Endodermal cell (in vitro differentiated cells): ENCODE measurements at regions not wholly inside any gene's neighbourhood (a gene's known extent, or its start where the extent isn't known, plus 50 kb on each side); places are given as distances from the start of the nearest gene placed in this dataset.

Source experiments
- DNase-seq: peaks from one replicate; pipeline ENCODE4 v3.0.0-alpha.2; 2017
- H3K27ac ChIP-seq: 2 replicates; pipeline ENCODE4 v1.5.1; 2013; ENCODE audit warnings: mild to moderate bottlenecking, low read depth, low read length, moderate library complexity
- H3K27me3 ChIP-seq: 2 replicates; pipeline ENCODE4 v1.6.1; 2013; ENCODE audit warnings: mild to moderate bottlenecking, low read length, moderate library complexity; ENCODE audit not compliant: insufficient read depth, control insufficient read depth, poor library complexity, severe bottlenecking
- H3K36me3 ChIP-seq: 2 replicates; pipeline ENCODE4 v1.7.0; 2013; ENCODE audit warnings: mild to moderate bottlenecking, low read length, moderate library complexity; ENCODE audit not compliant: control insufficient read depth, insufficient read depth
- H3K4me1 ChIP-seq: one replicate; pipeline ENCODE4 v1.7.0; 2013; ENCODE audit warnings: low read length; ENCODE audit not compliant: control insufficient read depth, insufficient read depth
- H3K4me3 ChIP-seq: 2 replicates; pipeline ENCODE4 v1.5.1; 2013; ENCODE audit warnings: mild to moderate bottlenecking, low read length, moderate library complexity
- H3K9ac ChIP-seq: 2 replicates; pipeline ENCODE4 v1.6.1; 2013; ENCODE audit warnings: mild to moderate bottlenecking, low read length, moderate library complexity; ENCODE audit not compliant: poor library complexity, severe bottlenecking; ENCODE audit errors: extremely low read depth
- H3K9me3 ChIP-seq: 2 replicates; pipeline ENCODE4 v1.6.1; 2013; ENCODE audit warnings: mild to moderate bottlenecking, low read length, moderate library complexity; ENCODE audit not compliant: control insufficient read depth
- H3K27ac Mint-ChIP-seq: 2 replicates; pipeline ENCODE4 v1.8.0; 2020; ENCODE audit warnings: mixed read lengths
- H3K27me3 Mint-ChIP-seq: 2 replicates; pipeline ENCODE4 v1.8.0; 2021; ENCODE audit warnings: mild to moderate bottlenecking, mixed read lengths; ENCODE audit not compliant: insufficient read depth
- H3K36me3 Mint-ChIP-seq: 2 replicates; pipeline ENCODE4 v1.8.0; 2020; ENCODE audit warnings: low read depth, mixed read lengths
- H3K4me1 Mint-ChIP-seq: 2 replicates; pipeline ENCODE4 v1.8.0; 2020; ENCODE audit warnings: mixed read lengths
- H3K4me3 Mint-ChIP-seq: 2 replicates; pipeline ENCODE4 v1.8.0; 2020; ENCODE audit warnings: mild to moderate bottlenecking, moderate library complexity, mixed read lengths
- H3K9me3 Mint-ChIP-seq: 2 replicates; pipeline ENCODE4 v1.8.0; 2020; ENCODE audit warnings: mild to moderate bottlenecking, mixed read lengths
- CTCF ChIP-seq: fragments of 200-600 bp; sonication (generic); conservative IDR thresholded peaks from 2 replicates; pipeline ENCODE4 v1.5.0; 2021; ENCODE audit warnings: antibody characterized with exemption, mild to moderate bottlenecking
- WGBS, 2 experiments: methylation state at CpG; one replicate each; pipeline versions ENCODE4 v1.1.5 to v1.1.7; 2013; ENCODE audit warnings: missing lambda C conversion rate in 2 of 2, mixed read lengths in 1 of 2; ENCODE audit not compliant: insufficient coverage in 1 of 2, insufficient read length in 1 of 2; 5-methylcytosine and 5-hydroxymethylcytosine counted together

- H3K4me1 ChIP-seq, result no peaks in the 10 kb centered on the region
- Mint-ChIP-seq H3K36me3 (no peaks in the 10 kb centered on the region), H3K4me1 (peaks cover 2% of the 10 kb centered on the region), H3K9me3 (no peaks in the 10 kb centered on the region), H3K4me3 (no peak overlapping the region), H3K27me3 (peaks cover 56% of the 10 kb centered on the region), H3K27ac (no peak overlapping the region)
- DNase-seq, result peak; percentile 74
- no peak overlapping the region for H3K27ac ChIP-seq
- peaks cover 47% of the 10 kb centered on the region for H3K27me3 ChIP-seq
- no peaks in the 10 kb centered on the region for H3K36me3 ChIP-seq
- no peak for TF ChIP-seq CTCF
- H3K9ac ChIP-seq, result no peak overlapping the region
- no peak overlapping the region for H3K4me3 ChIP-seq
- H3K9me3 ChIP-seq, result no peaks in the 10 kb centered on the region
Measured at GRCh38 chr2:45176390-45176789, 167.1 kb upstream of the SIX2 start.

- Histone ChIP-seq H3K27me3 (peaks cover 70% of the 10 kb centered on the region), H3K4me3 (no peak overlapping the region), H3K27ac (no peak overlapping the region), H3K9ac (no peak overlapping the region), H3K36me3 (no peaks in the 10 kb centered on the region), H3K4me1 (peaks cover 3% of the 10 kb centered on the region), H3K9me3 (no peaks in the 10 kb centered on the region)
- 80 to 88% methylated on average over 2 of the region's 2 CpGs for WGBS, 2 experiments
- no peak for DNase-seq
- H3K9me3 Mint-ChIP-seq, result no peaks in the 10 kb centered on the region
- no peak overlapping the region for H3K4me3 Mint-ChIP-seq
- H3K27ac Mint-ChIP-seq, result no peak overlapping the region
- no peaks in the 10 kb centered on the region for H3K36me3 Mint-ChIP-seq
- peaks cover 6% of the 10 kb centered on the region for H3K4me1 Mint-ChIP-seq
- peaks cover 69% of the 10 kb centered on the region for H3K27me3 Mint-ChIP-seq
- TF ChIP-seq CTCF, result no peak
Measured at GRCh38 chr2:45173513-45173912, 164.3 kb upstream of the SIX2 start.

GRCh38 chr2:45172760-45173392, 163.6 kb upstream of the SIX2 start:
- Mint-ChIP-seq H3K36me3 (no peaks in the 10 kb centered on the region), H3K9me3 (no peaks in the 10 kb centered on the region), H3K4me3 (no peak overlapping the region), H3K4me1 (peaks cover 6% of the 10 kb centered on the region), H3K27ac (no peak overlapping the region), H3K27me3 (peaks cover 72% of the 10 kb centered on the region)
- H3K27me3 ChIP-seq, result peaks cover 74% of the 10 kb centered on the region
- no peaks in the 10 kb centered on the region for H3K9me3 ChIP-seq
- H3K36me3 ChIP-seq, result no peaks in the 10 kb centered on the region
- 93% methylated on average over 2 of the region's 2 CpGs; no CpG with 5 or more reads in 1 of the 2 experiments for WGBS, 2 experiments
- no peak overlapping the region for H3K9ac ChIP-seq
- no peak for TF ChIP-seq CTCF
- no peak overlapping the region for H3K27ac ChIP-seq
- DNase-seq, result no peak
- H3K4me3 ChIP-seq, result no peak overlapping the region
- H3K4me1 ChIP-seq, result peaks cover 3% of the 10 kb centered on the region
